T-cell (primary cell): ENCODE measurements at regions not wholly inside any gene's neighbourhood (a gene's known extent, or its start where the extent isn't known, plus 50 kb on each side); places are given as distances from the start of the nearest gene placed in this dataset.

Experiments used
- ATAC-seq, 4 experiments: fragments of 200-7000 bp in 3 of 4; fragments of 150-1000 bp in 1 of 4; cut with Tn5 transposase; replicated peaks in 1 of 4; 1 replicate in 3 of 4; 2 replicates in 1 of 4; pipeline ENCODE4 v1.10.0; 2021; ENCODE audit warnings: moderate library complexity in 3 of 4, mild to moderate bottlenecking in 2 of 4, moderate number of reproducible peaks in 1 of 4
- CTCF ChIA-PET, 2 donors: fragments of 300-600 bp; sonication (Branson Sonifier 250); formaldehyde crosslinking; loops; one replicate each; lab custom pipeline; 2022; ENCODE audit warnings: antibody characterized with exemption in 2 of 2; lab: Charles Lee
- POLR2A ChIA-PET, 2 donors: fragments of 300-600 bp; sonication (Branson Sonifier 250); formaldehyde crosslinking; loops; one replicate each; lab custom pipeline; 2022; ENCODE audit warnings: antibody characterized with exemption in 2 of 2; lab: Charles Lee
- DNase-seq, 35 experiments: peaks; one replicate each; pipeline versions ENCODE4 v3.0.0 to v3.0.0-alpha.2; 2013 to 2023
- H3K27ac ChIP-seq: one replicate; pipeline ENCODE4 v1.5.1; 2013; ENCODE audit warnings: low read length
- H3K27me3 ChIP-seq, 2 experiments: replicated peaks in 1 of 2; 1 replicate in 1 of 2; 2 replicates in 1 of 2; pipeline versions ENCODE4 v1.6.1 to v1.7.0; 2013; ENCODE audit warnings: low read length in 1 of 2, mixed read lengths in 1 of 2; ENCODE audit not compliant: control insufficient read depth in 2 of 2, insufficient read depth in 2 of 2; ENCODE audit errors: extremely low read depth in 1 of 2
- H3K36me3 ChIP-seq, 2 donors: 1 replicate in 1 of 2; 2 replicates in 1 of 2; pipeline versions ENCODE4 v1.6.1 to v1.7.0; 2013; ENCODE audit warnings: low read length in 1 of 2; ENCODE audit not compliant: control insufficient read depth in 2 of 2, insufficient read depth in 1 of 2; ENCODE audit errors: extremely low read depth in 1 of 2
- H3K4me1 ChIP-seq, 2 experiments: 1 replicate in 1 of 2; 2 replicates in 1 of 2; pipeline versions ENCODE4 v1.6.1 to v1.7.0; 2013; ENCODE audit warnings: low read length in 2 of 2, mixed read lengths in 1 of 2; ENCODE audit not compliant: insufficient read depth in 2 of 2, control insufficient read depth in 1 of 2; ENCODE audit errors: extremely low read depth in 1 of 2
- H3K4me3 ChIP-seq, 2 donors: 1 replicate in 1 of 2; 2 replicates in 1 of 2; pipeline versions ENCODE4 v1.5.1 to v1.7.0; 2013; ENCODE audit warnings: mild to moderate bottlenecking in 2 of 2, low read length in 1 of 2, moderate library complexity in 1 of 2; ENCODE audit not compliant: control insufficient read depth in 1 of 2; ENCODE audit errors: extremely low read depth in 1 of 2
- H3K9me3 ChIP-seq: 2 replicates; pipeline ENCODE4 v1.7.0; 2013
- H3K27ac Mint-ChIP-seq, 2 donors: one replicate each; pipeline ENCODE4 v1.8.0; 2020 to 2021; ENCODE audit warnings: mild to moderate bottlenecking in 2 of 2, mixed read lengths in 2 of 2
- H3K27me3 Mint-ChIP-seq, 2 donors: one replicate each; pipeline ENCODE4 v1.8.0; 2021 to 2022; ENCODE audit warnings: mixed read lengths in 2 of 2
- H3K36me3 Mint-ChIP-seq: one replicate; pipeline ENCODE4 v1.8.0; 2021; ENCODE audit warnings: mixed read lengths
- H3K4me1 Mint-ChIP-seq, 3 donors: one replicate each; pipeline ENCODE4 v1.8.0; 2020 to 2022; ENCODE audit warnings: mixed read lengths in 3 of 3, mild to moderate bottlenecking in 1 of 3
- H3K4me3 Mint-ChIP-seq, 3 donors: one replicate each; pipeline ENCODE4 v1.8.0; 2020 to 2022; ENCODE audit warnings: mild to moderate bottlenecking in 3 of 3, mixed read lengths in 3 of 3, moderate library complexity in 3 of 3
- H3K9me3 Mint-ChIP-seq, 3 donors: one replicate each; pipeline ENCODE4 v1.8.0; 2020 to 2022; ENCODE audit warnings: mixed read lengths in 3 of 3
- WGBS: methylation state at CpG from one replicate; pipeline ENCODE4 v1.1.5; 2013; ENCODE audit warnings: missing lambda C conversion rate; ENCODE audit not compliant: insufficient coverage; 5-methylcytosine and 5-hydroxymethylcytosine counted together

DNA sequence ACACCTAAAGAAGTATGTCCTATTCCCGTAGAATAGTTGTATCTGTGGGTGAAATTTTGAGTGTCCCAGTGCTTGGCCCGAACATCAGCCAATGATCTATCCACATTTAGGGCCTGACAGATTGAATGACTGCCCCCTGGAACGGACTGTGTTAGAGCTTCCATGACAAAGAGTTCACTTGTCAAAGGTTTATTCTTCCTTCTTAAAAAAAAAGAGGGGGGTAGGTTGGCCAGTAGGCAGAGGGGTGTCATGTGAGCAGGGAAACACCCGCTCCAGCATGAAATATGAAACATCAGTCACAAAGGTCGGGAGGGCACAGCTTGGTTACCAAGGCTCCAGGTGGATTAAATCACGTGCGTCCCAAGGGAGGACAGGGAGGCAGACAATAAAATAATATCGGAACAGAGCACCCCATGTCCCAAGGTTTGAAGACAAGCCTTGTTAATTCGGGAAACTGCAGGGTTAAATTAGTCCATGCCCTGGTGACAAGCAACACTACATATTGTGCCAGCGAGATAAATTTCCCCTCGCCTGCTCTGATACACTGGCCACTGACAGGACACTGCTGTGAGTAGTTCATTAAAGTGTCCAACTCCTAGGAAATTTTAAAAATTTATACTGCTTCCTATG is 401.2 kb downstream of the IRX1 start:
- H3K9me3 Mint-ChIP-seq = peaks cover 0 to 3% (median 0%) of the 10 kb centered on the region in 3 donors
- H3K36me3 ChIP-seq = no peaks in the 10 kb centered on the region
- no peak overlapping the region for H3K27ac Mint-ChIP-seq
- H3K4me1 ChIP-seq = no peaks in the 10 kb centered on the region
- H3K36me3 Mint-ChIP-seq = no peaks in the 10 kb centered on the region
- ChIA-PET POLR2A (no interaction called here), CTCF (no interaction called here)
- H3K27me3 Mint-ChIP-seq = no peaks in the 10 kb centered on the region
- H3K27ac ChIP-seq = no peak overlapping the region
- no peaks in the 10 kb centered on the region for H3K4me1 Mint-ChIP-seq
- H3K4me3 ChIP-seq = no peak overlapping the region
- H3K9me3 ChIP-seq = no peaks in the 10 kb centered on the region
- DNase-seq = no peak
- WGBS = 78% methylated on average over 7 of the region's 11 CpGs
- ATAC-seq = no peak
- no peak overlapping the region for H3K4me3 Mint-ChIP-seq
- peaks cover 0 to 5% of the 10 kb centered on the region in 2 experiments for H3K27me3 ChIP-seq

DNA sequence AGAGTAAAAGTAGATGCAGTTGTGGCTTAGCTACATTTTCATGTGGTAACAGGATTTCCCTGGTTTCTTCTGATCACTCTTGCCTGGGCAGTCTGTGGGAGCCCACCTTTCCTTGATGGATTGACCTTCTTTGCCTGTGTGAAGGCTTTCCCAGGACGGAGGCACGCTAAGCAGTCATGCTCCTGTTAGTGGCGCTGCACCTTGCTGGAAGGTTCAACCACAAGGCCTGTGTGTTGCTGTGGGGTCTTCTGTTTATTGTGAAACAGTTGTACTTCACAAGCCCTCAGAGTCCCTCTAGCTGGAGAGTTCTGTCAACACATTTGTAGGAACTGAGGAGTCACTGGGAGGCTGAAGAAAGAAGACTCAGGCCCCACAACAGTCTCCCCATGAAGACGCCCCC is 402.0 kb downstream of the IRX1 start:
- ATAC-seq = no peak
- no peak for DNase-seq
- Mint-ChIP-seq H3K4me3 (no peak overlapping the region), H3K27ac (no peak overlapping the region), H3K4me1 (no peaks in the 10 kb centered on the region), H3K9me3 (peaks cover 0 to 3% (median 2%) of the 10 kb centered on the region in 3 donors), H3K36me3 (no peaks in the 10 kb centered on the region), H3K27me3 (no peaks in the 10 kb centered on the region)
- CTCF ChIA-PET = no interaction called here
- Histone ChIP-seq H3K9me3 (no peaks in the 10 kb centered on the region), H3K27ac (no peak overlapping the region), H3K27me3 (peaks cover 0 to 5% of the 10 kb centered on the region in 2 experiments), H3K36me3 (no peaks in the 10 kb centered on the region), H3K4me1 (no peaks in the 10 kb centered on the region), H3K4me3 (no peak overlapping the region)
- 92% methylated on average over 3 of the region's 4 CpGs for WGBS
- POLR2A ChIA-PET = no interaction called here

DNA sequence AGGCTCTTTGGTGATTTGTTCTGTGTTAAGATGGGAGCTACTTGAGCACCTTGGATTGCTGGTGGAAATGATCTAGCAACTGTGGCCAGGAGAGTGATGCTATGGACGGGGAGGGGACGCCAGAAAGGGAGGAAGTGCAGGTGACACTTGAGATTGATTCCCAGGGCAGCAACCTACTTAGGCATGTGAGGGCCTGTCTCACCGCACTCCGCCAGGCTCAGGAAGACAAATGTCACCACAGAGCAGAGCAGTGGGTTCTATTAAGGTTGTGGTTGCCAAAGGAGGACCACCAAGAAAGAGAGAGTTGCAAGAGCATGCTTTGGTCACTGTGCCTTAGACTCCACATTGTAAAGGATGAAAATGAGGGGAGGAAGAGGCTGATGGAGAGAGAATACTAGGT is 404.3 kb downstream of the IRX1 start:
- POLR2A ChIA-PET = no interaction called here
- no peaks in the 10 kb centered on the region for H3K27me3 Mint-ChIP-seq
- peaks cover 3 to 5% (median 4%) of the 10 kb centered on the region in 3 donors for H3K9me3 Mint-ChIP-seq

DNA sequence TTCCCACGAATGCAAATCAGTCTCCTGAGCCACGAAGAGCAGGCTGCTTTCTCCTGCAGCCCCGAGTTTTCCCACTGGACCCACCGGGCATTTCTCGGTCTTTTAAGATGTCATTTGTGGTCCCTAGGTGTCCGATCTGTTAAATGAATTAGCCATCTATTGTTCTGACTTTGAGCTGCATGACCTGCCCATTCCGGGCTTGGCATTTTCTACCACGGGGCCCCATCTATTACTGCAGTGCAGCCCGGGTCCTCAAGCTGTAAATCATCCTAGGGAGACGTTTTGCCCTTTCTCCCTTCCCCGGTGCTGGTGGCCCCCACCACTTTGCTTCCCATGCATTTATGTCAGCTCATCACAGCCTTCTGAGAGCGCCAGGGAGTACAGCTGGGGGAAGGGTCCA is 405.4 kb downstream of the IRX1 start:
- POLR2A ChIA-PET = interaction anchor here in 1 of 2 donors (0.6 kb wide), 1 partner anchor 1016 kb away, joined by 3 read pairs; no protein-coding TSS in a partner anchor
- Mint-ChIP-seq H3K27ac (no peak overlapping the region), H3K9me3 (peaks cover 3 to 5% (median 4%) of the 10 kb centered on the region in 3 donors), H3K27me3 (no peaks in the 10 kb centered on the region), H3K4me1 (no peaks in the 10 kb centered on the region), H3K4me3 (no peak overlapping the region), H3K36me3 (no peaks in the 10 kb centered on the region)
- WGBS = 77% methylated on average over 9 of the region's 12 CpGs
- H3K4me1 ChIP-seq = no peaks in the 10 kb centered on the region
- H3K4me3 ChIP-seq = no peak overlapping the region
- no peaks in the 10 kb centered on the region for H3K9me3 ChIP-seq
- H3K36me3 ChIP-seq = no peaks in the 10 kb centered on the region
- ATAC-seq = no peak
- peaks cover 0 to 5% of the 10 kb centered on the region in 2 experiments for H3K27me3 ChIP-seq
- CTCF ChIA-PET = no interaction called here
- DNase-seq = no peak
- no peak overlapping the region for H3K27ac ChIP-seq

More for the DNA sequence above, 404.3 kb downstream of the IRX1 start:
- no peak overlapping the region for H3K27ac Mint-ChIP-seq
- DNase-seq = no peak
- no peak overlapping the region for H3K4me3 Mint-ChIP-seq
- H3K4me1 ChIP-seq = no peaks in the 10 kb centered on the region
- no peak overlapping the region for H3K27ac ChIP-seq
- 38% methylated on average over 4 of the region's 4 CpGs for WGBS
- H3K4me1 Mint-ChIP-seq = no peaks in the 10 kb centered on the region
- H3K36me3 ChIP-seq = no peaks in the 10 kb centered on the region
- CTCF ChIA-PET = interaction anchor here in 1 of 2 donors (0.6 kb wide), 1 partner anchor 59 kb away, joined by 5 read pairs; no protein-coding TSS in a partner anchor
- no peak overlapping the region for H3K4me3 ChIP-seq
- no peak for ATAC-seq
- no peaks in the 10 kb centered on the region for H3K36me3 Mint-ChIP-seq
- H3K9me3 ChIP-seq = no peaks in the 10 kb centered on the region
- peaks cover 0 to 5% of the 10 kb centered on the region in 2 experiments for H3K27me3 ChIP-seq

DNA sequence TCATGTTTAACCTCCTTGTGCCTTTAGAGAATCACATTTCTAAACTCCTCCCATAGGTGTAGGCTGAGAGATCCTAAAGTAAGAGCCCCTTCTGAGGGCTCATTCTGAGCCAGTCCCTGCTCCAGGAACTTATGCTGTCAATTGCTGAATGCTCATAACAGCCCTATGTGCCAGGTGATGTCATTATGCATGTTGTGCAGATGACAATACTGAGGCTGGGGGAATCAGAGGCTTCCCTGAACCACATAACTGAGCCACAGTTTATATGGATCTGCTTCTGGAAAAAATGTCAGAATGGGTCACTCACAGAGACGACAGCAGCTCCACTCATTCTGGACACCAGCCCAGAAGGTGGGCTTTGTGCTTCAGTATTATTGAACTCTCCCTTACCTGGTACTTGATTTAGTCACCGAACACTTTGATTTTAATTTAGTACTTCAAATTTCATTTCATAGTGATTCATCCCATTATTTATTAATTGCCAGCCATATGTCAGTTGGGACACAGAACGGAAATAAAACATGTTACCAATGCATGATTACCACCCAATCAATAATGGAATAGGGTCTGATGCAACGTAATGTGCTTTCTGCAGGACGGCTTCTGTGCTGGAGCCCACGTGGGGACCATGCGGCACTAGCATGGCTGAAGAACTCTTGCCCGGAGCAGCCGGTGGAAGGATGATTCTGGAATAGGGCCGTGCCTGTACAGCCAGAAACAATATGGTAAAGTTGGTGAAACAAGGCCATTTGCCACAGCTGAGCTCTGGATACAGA is 406.3 kb downstream of the IRX1 start:
- WGBS = 80% methylated on average over 8 of the region's 10 CpGs
- H3K36me3 ChIP-seq = no peaks in the 10 kb centered on the region
- H3K9me3 Mint-ChIP-seq = peaks cover 5 to 7% (median 6%) of the 10 kb centered on the region in 3 donors
- no peaks in the 10 kb centered on the region for H3K4me1 Mint-ChIP-seq
- no peaks in the 10 kb centered on the region for H3K9me3 ChIP-seq
- H3K4me3 Mint-ChIP-seq = no peak overlapping the region
- ATAC-seq = no peak
- no peak overlapping the region for H3K27ac ChIP-seq
- H3K27me3 Mint-ChIP-seq = no peaks in the 10 kb centered on the region
- ChIA-PET CTCF (no interaction called here), POLR2A (no interaction called here)
- H3K27me3 ChIP-seq = peaks cover 0 to 5% of the 10 kb centered on the region in 2 experiments
- no peaks in the 10 kb centered on the region for H3K4me1 ChIP-seq
- H3K4me3 ChIP-seq = no peak overlapping the region
- H3K36me3 Mint-ChIP-seq = no peaks in the 10 kb centered on the region
- H3K27ac Mint-ChIP-seq = no peak overlapping the region
- DNase-seq = no peak

DNA sequence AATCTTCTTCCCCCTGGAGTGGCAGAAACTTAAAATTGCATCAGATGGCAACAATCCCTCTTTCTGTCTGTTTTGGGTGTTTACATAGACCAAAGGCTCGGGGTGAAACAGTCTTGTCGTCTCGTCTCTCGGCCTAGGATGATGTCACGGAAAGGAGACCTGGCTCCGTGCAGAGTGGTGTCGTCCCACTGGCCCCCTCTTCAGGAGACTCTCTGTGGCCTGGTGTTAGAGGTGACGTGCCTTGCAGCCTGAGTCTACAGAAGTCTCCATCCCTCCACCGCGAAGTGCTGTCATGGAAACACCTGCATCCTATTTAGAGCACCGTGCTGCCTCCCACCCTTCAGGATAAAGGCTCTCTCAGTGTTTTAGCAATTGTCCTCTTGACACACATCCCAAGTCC is 409.7 kb downstream of the IRX1 start:
- Histone ChIP-seq H3K27me3 (no peaks in the 10 kb centered on the region), H3K4me3 (no peak overlapping the region), H3K9me3 (no peaks in the 10 kb centered on the region), H3K27ac (no peak overlapping the region), H3K4me1 (no peaks in the 10 kb centered on the region), H3K36me3 (no peaks in the 10 kb centered on the region)
- WGBS = 91% methylated on average over 10 of the region's 11 CpGs
- no peak overlapping the region for H3K4me3 Mint-ChIP-seq
- DNase-seq = no peak
- ChIA-PET POLR2A (no interaction called here), CTCF (no interaction called here)
- H3K4me1 Mint-ChIP-seq = no peaks in the 10 kb centered on the region
- no peak for ATAC-seq
- H3K9me3 Mint-ChIP-seq = peaks cover 3 to 7% (median 5%) of the 10 kb centered on the region in 3 donors
- H3K36me3 Mint-ChIP-seq = no peaks in the 10 kb centered on the region
- no peak overlapping the region for H3K27ac Mint-ChIP-seq
- no peaks in the 10 kb centered on the region for H3K27me3 Mint-ChIP-seq
